HCT116 (cell line): ENCODE measurements at regions not wholly inside any gene's neighbourhood (a gene's known extent, or its start where the extent isn't known, plus 50 kb on each side); places are given as distances from the start of the nearest gene placed in this dataset.

ENCODE experiments used
- ATAC-seq: fragments of 200-7000 bp; cut with Tn5 transposase; 2 replicates; pipeline ENCODE4 v1.9.1; 2020; ENCODE audit warnings: mild to moderate bottlenecking, moderate library complexity
- BruUV-seq: library from RNA; stranded (reverse); fragments of 400-500 nt; replicated peaks from 2 replicates; lab custom pipeline; 2021; lab: Mats Ljungman, UMichigan
- CTCF ChIA-PET: fragments of 300-600 bp; sonication (Branson Sonifier 250); formaldehyde crosslinking; loops from one replicate; lab custom pipeline; 2021; ENCODE audit warnings: antibody characterized with exemption; lab: Charles Lee
- POLR2A ChIA-PET: fragments of 300-600, 350-600 bp; sonication (Branson Sonifier 250); formaldehyde crosslinking; loops from one replicate; lab custom pipeline; 2021; ENCODE audit warnings: antibody characterized with exemption; lab: Charles Lee
- RAD21 ChIA-PET, 2 experiments: fragments of 300-600 bp; sonication (Branson Sonifier 250); formaldehyde crosslinking; loops; one replicate each; lab custom pipeline; 2023; ENCODE audit warnings: low total read pairs in 2 of 2; ENCODE audit not compliant: uncharacterized antibody in 2 of 2, unreplicated experiment in 2 of 2, low non-redundant PET in 1 of 2; lab: Charles Lee
- DNase-seq: peaks from one replicate; pipeline ENCODE4 v3.0.0-alpha.2; 2010; ENCODE audit warnings: low read depth, low spot score
- H2AFZ ChIP-seq: fragments of 200-600 bp; shearing (Covaris generic), sonication (generic); 2 replicates; pipeline ENCODE4 v1.6.1; 2017; ENCODE audit warnings: low read depth, mixed run types, mixed read lengths, antibody characterized with exemption, low read length; ENCODE audit not compliant: poor library complexity, severe bottlenecking
- H3K27ac ChIP-seq: 2 replicates; pipeline ENCODE4 v1.5.1; 2012; ENCODE audit warnings: low read depth, low read length
- H3K27me3 ChIP-seq: fragments of 200-600 bp; sonication (generic); 2 replicates; pipeline ENCODE4 v1.6.1; 2016; ENCODE audit warnings: mixed run types, low read length, mixed read lengths; ENCODE audit not compliant: insufficient read depth
- H3K36me3 ChIP-seq, 2 experiments: fragments of 200-500 bp in 1 of 2; fragments of 200-600 bp in 1 of 2; sonication (Bioruptor generic) in 1 of 2; sonication (generic) in 1 of 2; 2 replicates each; pipeline versions ENCODE4 v1.5.1 to v1.6.1; 2014 to 2016; ENCODE audit warnings: low read length in 2 of 2, inconsistent platforms in 1 of 2, mixed read lengths in 1 of 2, mixed run types in 1 of 2; ENCODE audit not compliant: insufficient read depth in 2 of 2, control insufficient read depth in 1 of 2
- H3K4me1 ChIP-seq, 2 experiments: fragments of 200-600 bp in 1 of 2; sonication (generic) in 1 of 2; 2 replicates each; pipeline versions ENCODE4 v1.5.1 to v1.6.1; 2012 to 2017; ENCODE audit warnings: low read length in 2 of 2, inconsistent platforms in 1 of 2, mild to moderate bottlenecking in 1 of 2, mixed read lengths in 1 of 2, mixed run types in 1 of 2, moderate library complexity in 1 of 2; ENCODE audit not compliant: insufficient read depth in 2 of 2, control insufficient read depth in 1 of 2
- H3K4me2 ChIP-seq: fragments of 200-600 bp; sonication (generic); 2 replicates; pipeline ENCODE4 v1.6.1; 2017; ENCODE audit warnings: mixed run types, low read length, mixed read lengths
- H3K4me3 ChIP-seq, 2 experiments: fragments of 200-600 bp in 1 of 2; sonication (generic) in 1 of 2; replicated peaks in 1 of 2; 2 replicates each; pipeline ENCODE4 v1.5.1; 2011 to 2016; ENCODE audit warnings: low read length in 2 of 2, control low read depth in 1 of 2, low read depth in 1 of 2, mild to moderate bottlenecking in 1 of 2, mixed read lengths in 1 of 2, mixed run types in 1 of 2
- H3K79me2 ChIP-seq: fragments of 200-600 bp; sonication (generic); 2 replicates; pipeline ENCODE4 v1.6.1; 2017; ENCODE audit warnings: mild to moderate bottlenecking, mixed run types, low read length, moderate library complexity, mixed read lengths; ENCODE audit not compliant: insufficient read depth
- H3K9ac ChIP-seq: fragments of 200-600 bp; sonication (generic); 2 replicates; pipeline ENCODE4 v1.6.1; 2016; ENCODE audit warnings: low read length, mixed read lengths
- H3K9me2 ChIP-seq: fragments of 200-600 bp; sonication (generic), shearing (Covaris generic); 2 replicates; pipeline ENCODE4 v1.6.1; 2017; ENCODE audit warnings: mixed run types, mild to moderate bottlenecking, moderate library complexity; ENCODE audit not compliant: insufficient read depth
- H3K9me3 ChIP-seq, 2 experiments: fragments of 200-500 bp in 1 of 2; fragments of 200-600 bp in 1 of 2; sonication (Bioruptor generic) in 1 of 2; sonication (generic) in 1 of 2; 2 replicates each; pipeline ENCODE4 v1.6.1; 2014 to 2017; ENCODE audit warnings: low read length in 2 of 2, mixed read lengths in 2 of 2, inconsistent platforms in 1 of 2, low read depth in 1 of 2, mild to moderate bottlenecking in 1 of 2, mixed run types in 1 of 2, moderate library complexity in 1 of 2; ENCODE audit not compliant: control insufficient read depth in 1 of 2, insufficient read depth in 1 of 2
- H4K20me1 ChIP-seq: fragments of 200-600 bp; sonication (generic), shearing (Covaris generic); 2 replicates; pipeline ENCODE4 v1.6.1; 2017; ENCODE audit warnings: mixed run types, mild to moderate bottlenecking, moderate library complexity; ENCODE audit not compliant: insufficient read depth
- CBX3 ChIP-seq: IDR thresholded peaks from 2 replicates; pipeline ENCODE4 v1.6.1; 2012; ENCODE audit warnings: low read depth
- CEBPB ChIP-seq: IDR thresholded peaks from 2 replicates; pipeline ENCODE4 v1.6.1; 2012; ENCODE audit warnings: low read depth
- CTCF ChIP-seq, 3 experiments: fragments of 200-600 bp in 1 of 3; sonication (generic) in 1 of 3; IDR thresholded peaks in 2 of 3; conservative IDR thresholded peaks in 1 of 3; 2 replicates each; pipeline ENCODE4 v1.5.1; 2012 to 2017; ENCODE audit warnings: low read depth in 2 of 3, low read length in 2 of 3, antibody characterized with exemption in 1 of 3, borderline replicate concordance in 1 of 3, control low read depth in 1 of 3, mild to moderate bottlenecking in 1 of 3, mixed read lengths in 1 of 3, mixed run types in 1 of 3, moderate library complexity in 1 of 3; ENCODE audit not compliant: insufficient read depth in 1 of 3
- EGR1 ChIP-seq: IDR thresholded peaks from 2 replicates; pipeline ENCODE4 v1.6.1; 2012; ENCODE audit warnings: low read depth
- ELF1 ChIP-seq: IDR thresholded peaks from 2 replicates; pipeline ENCODE4 v1.6.1; 2012; ENCODE audit warnings: low read depth, borderline replicate concordance
- FOSL1 ChIP-seq: IDR thresholded peaks from 2 replicates; pipeline ENCODE4 v1.6.1; 2012; ENCODE audit warnings: low read depth
- JUND ChIP-seq: IDR thresholded peaks from 2 replicates; pipeline ENCODE4 v1.6.1; 2012
- MAX ChIP-seq: IDR thresholded peaks from 2 replicates; pipeline ENCODE4 v1.6.1; 2012
- POLR2A ChIP-seq: IDR thresholded peaks from 2 replicates; pipeline ENCODE4 v1.7.0; 2011; ENCODE audit warnings: borderline replicate concordance; ENCODE audit not compliant: insufficient read depth, insufficient read length; ENCODE audit errors: extremely low read depth
- SP1 ChIP-seq: IDR thresholded peaks from 2 replicates; pipeline ENCODE4 v1.6.1; 2012; ENCODE audit warnings: low read depth
- SRF ChIP-seq: IDR thresholded peaks from 2 replicates; pipeline ENCODE4 v1.6.1; 2012; ENCODE audit warnings: low read depth
- YY1 ChIP-seq: IDR thresholded peaks from 2 replicates; pipeline ENCODE4 v1.6.1; 2011; ENCODE audit warnings: low read length, low read depth, moderate library complexity, mild to moderate bottlenecking; ENCODE audit not compliant: insufficient replicate concordance; ENCODE audit errors: extremely low read depth
- ZFX ChIP-seq: fragments of 450-650 bp; IDR thresholded peaks from 2 replicates; pipeline ENCODE4 v1.6.1; 2017
- intact Hi-C: fragments of 100-400 bp; cut with micrococcal nuclease; formaldehyde crosslinking; loops from 2 replicates; pipeline ENCODE4 v1.10.0; 2022

- intact Hi-C loops, result no loop called here
- POLR2A ChIA-PET, result no interaction called here
Measured at GRCh38 chr13:78032132-78032531, 113.5 kb upstream of the EDNRB start.

GRCh38 chr13:78030341-78030896, 111.8 kb upstream of the EDNRB start:
- Histone ChIP-seq H3K9me2 (no peaks in the 10 kb centered on the region), H3K79me2 (no peaks in the 10 kb centered on the region), H3K4me3 (no peak overlapping the region), H3K27me3 (no peaks in the 10 kb centered on the region), H2AFZ (no peak overlapping the region), H3K4me2 (no peak overlapping the region), H4K20me1 (no peaks in the 10 kb centered on the region), H3K9ac (no peak overlapping the region), H3K4me1 (no peaks in the 10 kb centered on the region), H3K9me3 (peaks cover 0 to 6% of the 10 kb centered on the region in 2 experiments; a peak in 1 of 4 replicates), H3K36me3 (no peaks in the 10 kb centered on the region), H3K27ac (no peak overlapping the region)
- CTCF ChIA-PET, result no interaction called here
- RAD21 ChIA-PET, result no interaction called here
- intact Hi-C loops, result no loop called here
- TF ChIP-seq POLR2A, result no peak
- no peak for TF ChIP-seq SRF
- TF ChIP-seq YY1, result no peak
- TF ChIP-seq JUND, result no peak
- no peak for TF ChIP-seq CTCF (IDR thresholded peaks at IDR 0.05 in 2 of 3, conservative IDR thresholded peaks at IDR 0.05 in 1 of 3; ENCODE audit: borderline replicate concordance in 1 of 3, insufficient read depth in 1 of 3, low read depth in 2 of 3, low read length in 2 of 3)
- no peak for TF ChIP-seq CEBPB
- TF ChIP-seq SP1, result no peak
- BruUV-seq, result no TSS peak
- DNase-seq (no peak), ATAC-seq (no peak)
- POLR2A ChIA-PET, result no interaction called here

More at GRCh38 chr13:78032132-78032531, 113.5 kb upstream of the EDNRB start:
- TF ChIP-seq ELF1 (no peak), MAX (no peak), CBX3 (no peak), ZFX (no peak), FOSL1 (no peak), EGR1 (no peak), SP1 (no peak)
- TF ChIP-seq, all 23 proteins: peak for 0
- H3K4me3 ChIP-seq, result no peak overlapping the region
- H4K20me1 ChIP-seq, result no peaks in the 10 kb centered on the region
- ChIA-PET CTCF (no interaction called here), RAD21 (no interaction called here)
- no peak overlapping the region for H3K4me2 ChIP-seq
- H2AFZ ChIP-seq, result no peak overlapping the region
- no peak overlapping the region for H3K9ac ChIP-seq
- H3K79me2 ChIP-seq, result no peaks in the 10 kb centered on the region
- no peaks in the 10 kb centered on the region for H3K4me1 ChIP-seq
- H3K9me2 ChIP-seq, result no peaks in the 10 kb centered on the region
- ATAC-seq (no peak), DNase-seq (no peak)
- no peaks in the 10 kb centered on the region for H3K27me3 ChIP-seq
- BruUV-seq, result no TSS peak
- H3K36me3 ChIP-seq, result no peaks in the 10 kb centered on the region
- H3K27ac ChIP-seq, result no peak overlapping the region
- peaks cover 0 to 4% of the 10 kb centered on the region in 2 experiments; a peak in 1 of 4 replicates for H3K9me3 ChIP-seq
